ENCODE measurements at regions not wholly inside any gene's neighbourhood (a gene's known extent, or its start where the extent isn't known, plus 50 kb on each side); places are given as distances from the start of the nearest gene placed in this dataset.

- Histone ChIP-seq H2BK5ac (ENCODE audit: low read length) (no peak overlapping the region), H3K27ac (replicated peaks; ENCODE audit: low read length) (no peak overlapping the region), H2BK15ac (ENCODE audit: low read length) (no peak overlapping the region), H2AFZ (ENCODE audit: low read length) (no peak overlapping the region), H3K36me3 (replicated peaks in 1 of 2; ENCODE audit: control insufficient read depth in 2 of 2, insufficient read depth in 2 of 2, low read length in 2 of 2) (no peaks in the 10 kb centered on the region), H3K9me3 (replicated peaks in 1 of 2; ENCODE audit: control insufficient read depth in 2 of 2, insufficient read depth in 1 of 2, low read depth in 1 of 2, low read length in 2 of 2) (no peaks in the 10 kb centered on the region), H3K79me1 (ENCODE audit: low read depth, low read length) (no peaks in the 10 kb centered on the region), H3K4me2 (ENCODE audit: insufficient read depth, low read length, poor library complexity, severe bottlenecking) (no peak overlapping the region), H3K9ac (ENCODE audit: low read depth, low read length, poor library complexity) (no peak overlapping the region), H4K91ac (ENCODE audit: low read depth, low read length, poor library complexity) (no peak overlapping the region), H3K4me1 (ENCODE audit: control insufficient read depth in 2 of 2, insufficient read depth in 1 of 2, low read depth in 1 of 2, low read length in 2 of 2) (no peaks in the 10 kb centered on the region), H3K4me3 (ENCODE audit: low read length in 2 of 2) (no peak overlapping the region), H3K18ac (ENCODE audit: low read length) (no peak overlapping the region), H2BK12ac (ENCODE audit: low read length) (no peak overlapping the region), H3K4ac (ENCODE audit: low read length) (no peak overlapping the region), H3K23ac (ENCODE audit: low read depth, low read length, poor library complexity) (no peak overlapping the region), H3K14ac (ENCODE audit: low read length) (no peak overlapping the region), H4K8ac (ENCODE audit: low read depth, low read length) (no peak overlapping the region), H2BK120ac (ENCODE audit: low read depth, low read length) (no peak overlapping the region), H2AK5ac (ENCODE audit: low read depth, low read length) (no peak overlapping the region), H3K27me3 (ENCODE audit: control insufficient read depth in 3 of 3, insufficient read depth in 3 of 3, low read depth in 1 of 3, low read length in 3 of 3) (peaks cover 0 to 2% (median 0%) of the 10 kb centered on the region in 3 experiments)
- WGBS, 2 donors (ENCODE audit: extremely low coverage in 2 of 2, insufficient read length in 2 of 2, insufficient replicate concordance in 1 of 2): no CpG with 5 or more reads among the region's 1 CpG
- no peak for DNase-seq (ENCODE audit: low spot score)
Measured at GRCh38 chr4:121449416-121449815, 68.6 kb upstream of the QRFPR start.

- no peak for DNase-seq (ENCODE audit: low spot score)
- no peak overlapping the region for H2BK5ac ChIP-seq (ENCODE audit: low read length)
- no peak overlapping the region for H3K18ac ChIP-seq (ENCODE audit: low read length)
- H2BK120ac ChIP-seq (ENCODE audit: low read depth, low read length): no peak overlapping the region
- H3K36me3 ChIP-seq (replicated peaks in 1 of 2; ENCODE audit: control insufficient read depth in 2 of 2, insufficient read depth in 2 of 2, low read length in 2 of 2): no peaks in the 10 kb centered on the region
- no CpG with 5 or more reads among the region's 2 CpGs for WGBS, 2 donors (ENCODE audit: extremely low coverage in 2 of 2, insufficient read length in 2 of 2, insufficient replicate concordance in 1 of 2)
- H3K4me2 ChIP-seq (ENCODE audit: insufficient read depth, low read length, poor library complexity, severe bottlenecking): no peak overlapping the region
- no peak overlapping the region for H3K9ac ChIP-seq (ENCODE audit: low read depth, low read length, poor library complexity)
- no peak overlapping the region for H4K8ac ChIP-seq (ENCODE audit: low read depth, low read length)
- H3K9me3 ChIP-seq (replicated peaks in 1 of 2; ENCODE audit: control insufficient read depth in 2 of 2, insufficient read depth in 1 of 2, low read depth in 1 of 2, low read length in 2 of 2): no peaks in the 10 kb centered on the region
- H4K91ac ChIP-seq (ENCODE audit: low read depth, low read length, poor library complexity): no peak overlapping the region
- no peak overlapping the region for H3K4me3 ChIP-seq (ENCODE audit: low read length in 2 of 2)
- no peaks in the 10 kb centered on the region for H3K79me1 ChIP-seq (ENCODE audit: low read depth, low read length)
- no peak overlapping the region for H3K23ac ChIP-seq (ENCODE audit: low read depth, low read length, poor library complexity)
- no peak overlapping the region for H3K27ac ChIP-seq (replicated peaks; ENCODE audit: low read length)
- H2BK12ac ChIP-seq (ENCODE audit: low read length): no peak overlapping the region
- H2BK15ac ChIP-seq (ENCODE audit: low read length): no peak overlapping the region
- peaks cover 0 to 2% (median 0%) of the 10 kb centered on the region in 3 experiments for H3K27me3 ChIP-seq (ENCODE audit: control insufficient read depth in 3 of 3, insufficient read depth in 3 of 3, low read depth in 1 of 3, low read length in 3 of 3)
- no peak overlapping the region for H3K14ac ChIP-seq (ENCODE audit: low read length)
- no peak overlapping the region for H2AK5ac ChIP-seq (ENCODE audit: low read depth, low read length)
- no peak overlapping the region for H3K4ac ChIP-seq (ENCODE audit: low read length)
- no peak overlapping the region for H2AFZ ChIP-seq (ENCODE audit: low read length)
- H3K4me1 ChIP-seq (ENCODE audit: control insufficient read depth in 2 of 2, insufficient read depth in 1 of 2, low read depth in 1 of 2, low read length in 2 of 2): no peaks in the 10 kb centered on the region
Measured at GRCh38 chr4:121448231-121448630, 67.4 kb upstream of the QRFPR start.

GRCh38 chr4:121439669-121440068, 58.9 kb upstream of the QRFPR start:
- no peak overlapping the region for H2AFZ ChIP-seq (ENCODE audit: low read length)
- no peak for DNase-seq (ENCODE audit: low spot score)
- no peak overlapping the region for H4K8ac ChIP-seq (ENCODE audit: low read depth, low read length)
- H3K4ac ChIP-seq (ENCODE audit: low read length): no peak overlapping the region
- no peaks in the 10 kb centered on the region for H3K27me3 ChIP-seq (ENCODE audit: control insufficient read depth in 3 of 3, insufficient read depth in 3 of 3, low read depth in 1 of 3, low read length in 3 of 3)
- H2BK15ac ChIP-seq (ENCODE audit: low read length): no peak overlapping the region
- H2AK5ac ChIP-seq (ENCODE audit: low read depth, low read length): no peak overlapping the region
- H3K4me3 ChIP-seq (ENCODE audit: low read length in 2 of 2): peak overlapping the region in 1 of 2 donors; percentile 49
- no peak overlapping the region for H3K23ac ChIP-seq (ENCODE audit: low read depth, low read length, poor library complexity)
- peaks cover 9 to 10% of the 10 kb centered on the region in 2 donors for H3K9me3 ChIP-seq (replicated peaks in 1 of 2; ENCODE audit: control insufficient read depth in 2 of 2, insufficient read depth in 1 of 2, low read depth in 1 of 2, low read length in 2 of 2)
- no peaks in the 10 kb centered on the region for H3K79me1 ChIP-seq (ENCODE audit: low read depth, low read length)
- no peak overlapping the region for H3K4me2 ChIP-seq (ENCODE audit: insufficient read depth, low read length, poor library complexity, severe bottlenecking)
- peaks cover 0 to 2% of the 10 kb centered on the region in 2 donors for H3K36me3 ChIP-seq (replicated peaks in 1 of 2; ENCODE audit: control insufficient read depth in 2 of 2, insufficient read depth in 2 of 2, low read length in 2 of 2)
- no peaks in the 10 kb centered on the region for H3K4me1 ChIP-seq (ENCODE audit: control insufficient read depth in 2 of 2, insufficient read depth in 1 of 2, low read depth in 1 of 2, low read length in 2 of 2)
- H4K91ac ChIP-seq (ENCODE audit: low read depth, low read length, poor library complexity): no peak overlapping the region
- H3K14ac ChIP-seq (ENCODE audit: low read length): no peak overlapping the region
- H2BK5ac ChIP-seq (ENCODE audit: low read length): no peak overlapping the region
- H2BK120ac ChIP-seq (ENCODE audit: low read depth, low read length): no peak overlapping the region
- no peak overlapping the region for H3K27ac ChIP-seq (replicated peaks; ENCODE audit: low read length)
- WGBS, 2 donors (ENCODE audit: extremely low coverage in 2 of 2, insufficient read length in 2 of 2, insufficient replicate concordance in 1 of 2): no CpG with 5 or more reads among the region's 1 CpG
- H2BK12ac ChIP-seq (ENCODE audit: low read length): no peak overlapping the region
- H3K18ac ChIP-seq (ENCODE audit: low read length): no peak overlapping the region
- no peak overlapping the region for H3K9ac ChIP-seq (ENCODE audit: low read depth, low read length, poor library complexity)

All from neuronal stem cell (in vitro differentiated cells).